HL-60 (cell line): ENCODE measurements at regions not wholly inside any gene's neighbourhood (a gene's known extent, or its start where the extent isn't known, plus 50 kb on each side); places are given as distances from the start of the nearest gene placed in this dataset.

ENCODE experiments used
- CTCF ChIP-seq: IDR thresholded peaks from one replicate; pipeline ENCODE4 v1.5.1; 2011; ENCODE audit warnings: low read length, control low read depth, inconsistent platforms; ENCODE audit not compliant: insufficient read depth
- GABPA ChIP-seq: IDR thresholded peaks from 2 replicates; pipeline ENCODE4 v1.6.1; 2012; ENCODE audit warnings: low read depth
- POLR2AphosphoS5 ChIP-seq: IDR thresholded peaks from 2 replicates; pipeline ENCODE4 v1.6.1; 2012; ENCODE audit warnings: low read depth

GRCh38 chr13:97786510-97786909 lies 167.0 kb upstream of the IPO5 start:
- TF ChIP-seq POLR2AphosphoS5 (no peak), CTCF (no peak), GABPA (no peak)
